ENCODE measurements at regions not wholly inside any gene's neighbourhood (a gene's known extent, or its start where the extent isn't known, plus 50 kb on each side); places are given as distances from the start of the nearest gene placed in this dataset.

DNA sequence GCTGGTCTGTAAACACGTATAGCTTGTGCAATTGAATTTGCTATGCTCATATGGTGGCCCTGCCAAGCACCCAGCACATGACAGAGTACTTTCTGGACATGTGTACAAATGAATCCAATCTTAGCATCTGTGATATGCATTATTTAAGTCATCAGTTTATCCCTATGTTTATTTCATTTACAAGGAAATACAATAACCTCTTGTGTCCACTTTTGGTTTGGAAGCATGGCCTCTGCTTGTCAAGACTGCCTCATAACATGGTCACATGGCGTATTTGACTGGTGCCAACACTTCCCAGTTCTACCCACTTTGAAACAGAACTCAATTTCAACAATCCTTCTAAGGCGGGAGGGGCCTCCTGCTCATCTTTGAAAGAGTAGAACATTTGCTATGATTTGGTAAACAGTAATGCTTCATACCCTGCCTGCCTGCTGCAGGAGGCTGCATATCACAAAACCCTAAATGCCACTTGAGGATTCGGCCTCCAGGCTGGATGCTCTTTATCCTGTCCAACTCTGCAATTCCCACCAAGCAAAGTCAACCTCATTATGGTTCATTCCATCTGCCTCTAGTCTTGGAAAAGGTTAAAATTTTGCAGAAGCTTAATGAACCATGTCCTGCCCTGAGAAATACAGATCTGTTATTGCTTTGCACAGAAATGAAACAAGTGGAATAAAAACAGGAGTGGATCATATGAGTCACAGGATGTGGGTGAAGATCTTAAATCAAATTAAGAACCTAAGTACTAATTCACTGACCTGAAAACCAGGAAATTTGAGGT, 151.3 kb downstream of the CYSLTR2 start:
- H3K4me3 ChIP-seq (ENCODE audit: low read depth, low read length) = no peak overlapping the region
- no peaks in the 10 kb centered on the region for H3K79me2 ChIP-seq
- no peak overlapping the region for H3K27ac ChIP-seq
- no peak for TF ChIP-seq CTCF (IDR thresholded peaks at IDR 0.05)
- H3K27me3 ChIP-seq (ENCODE audit: control insufficient read depth, insufficient read depth, low read length) = no peaks in the 10 kb centered on the region
- no peak overlapping the region for H2AFZ ChIP-seq
- H3K4me2 ChIP-seq (ENCODE audit: low read length) = no peak overlapping the region
- H3K9me3 ChIP-seq (ENCODE audit: control insufficient read depth, low read length) = no peaks in the 10 kb centered on the region
- H3K9ac ChIP-seq = no peak overlapping the region
- H3K36me3 ChIP-seq (ENCODE audit: control insufficient read depth, insufficient read depth, low read length) = no peaks in the 10 kb centered on the region
- no peaks in the 10 kb centered on the region for H3K4me1 ChIP-seq

GRCh38 chr13:48806522-48806921, 152.8 kb downstream of the CYSLTR2 start:
- Histone ChIP-seq H3K79me2 (no peaks in the 10 kb centered on the region), H3K9me3 (ENCODE audit: control insufficient read depth, low read length) (no peaks in the 10 kb centered on the region), H3K9ac (no peak overlapping the region), H3K27me3 (ENCODE audit: control insufficient read depth, insufficient read depth, low read length) (no peaks in the 10 kb centered on the region), H3K36me3 (ENCODE audit: control insufficient read depth, insufficient read depth, low read length) (no peaks in the 10 kb centered on the region), H2AFZ (no peak overlapping the region), H3K4me3 (ENCODE audit: low read depth, low read length) (no peak overlapping the region), H3K4me1 (no peaks in the 10 kb centered on the region), H3K4me2 (ENCODE audit: low read length) (no peak overlapping the region), H3K27ac (no peak overlapping the region)
- TF ChIP-seq CTCF (IDR thresholded peaks at IDR 0.05) = no peak

- no peak for TF ChIP-seq CTCF (IDR thresholded peaks at IDR 0.05)
- H3K4me1 ChIP-seq = no peaks in the 10 kb centered on the region
Measured at GRCh38 chr13:48808683-48809082, 155.0 kb downstream of the CYSLTR2 start.

DNA sequence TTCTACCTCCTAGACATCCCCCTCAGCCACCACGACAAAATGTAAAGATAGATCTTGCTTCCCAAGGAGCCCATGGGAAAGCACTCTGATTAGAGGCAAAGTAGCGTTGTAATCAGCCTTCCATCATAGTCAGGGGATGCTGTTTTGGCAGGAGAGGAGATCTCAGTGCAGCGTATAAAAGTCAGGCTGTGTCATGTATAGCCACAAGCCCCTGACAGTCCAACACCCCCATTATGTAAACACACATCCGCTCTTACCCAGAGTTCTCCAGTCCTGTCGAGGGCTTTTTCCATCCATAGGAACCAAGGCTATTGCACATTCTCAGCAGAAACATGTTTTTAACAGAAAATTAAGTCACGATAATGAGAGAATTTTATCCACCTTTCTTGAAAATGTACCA, 156.3 kb downstream of the CYSLTR2 start:
- H2AFZ ChIP-seq = no peak overlapping the region
- no peak overlapping the region for H3K9ac ChIP-seq
- H3K4me2 ChIP-seq (ENCODE audit: low read length) = no peak overlapping the region
- no peak for TF ChIP-seq CTCF (IDR thresholded peaks at IDR 0.05)
- H3K79me2 ChIP-seq = no peaks in the 10 kb centered on the region
- H3K4me1 ChIP-seq = no peaks in the 10 kb centered on the region
- no peaks in the 10 kb centered on the region for H3K36me3 ChIP-seq (ENCODE audit: control insufficient read depth, insufficient read depth, low read length)
- H3K9me3 ChIP-seq (ENCODE audit: control insufficient read depth, low read length) = no peaks in the 10 kb centered on the region
- H3K27me3 ChIP-seq (ENCODE audit: control insufficient read depth, insufficient read depth, low read length) = no peaks in the 10 kb centered on the region
- H3K27ac ChIP-seq = no peak overlapping the region
- H3K4me3 ChIP-seq (ENCODE audit: low read depth, low read length) = no peak overlapping the region

More at GRCh38 chr13:48808683-48809082, 155.0 kb downstream of the CYSLTR2 start:
- Histone ChIP-seq H3K27me3 (ENCODE audit: control insufficient read depth, insufficient read depth, low read length) (no peaks in the 10 kb centered on the region), H3K9ac (no peak overlapping the region), H3K79me2 (no peaks in the 10 kb centered on the region), H3K9me3 (ENCODE audit: control insufficient read depth, low read length) (no peaks in the 10 kb centered on the region), H3K36me3 (ENCODE audit: control insufficient read depth, insufficient read depth, low read length) (no peaks in the 10 kb centered on the region), H2AFZ (no peak overlapping the region), H3K4me3 (ENCODE audit: low read depth, low read length) (no peak overlapping the region), H3K27ac (no peak overlapping the region), H3K4me2 (ENCODE audit: low read length) (no peak overlapping the region)

- no peak overlapping the region for H3K9ac ChIP-seq
- no peaks in the 10 kb centered on the region for H3K4me1 ChIP-seq
- H3K4me2 ChIP-seq (ENCODE audit: low read length) = no peak overlapping the region
- H2AFZ ChIP-seq = no peak overlapping the region
- no peaks in the 10 kb centered on the region for H3K79me2 ChIP-seq
- H3K4me3 ChIP-seq (ENCODE audit: low read depth, low read length) = no peak overlapping the region
- H3K27me3 ChIP-seq (ENCODE audit: control insufficient read depth, insufficient read depth, low read length) = no peaks in the 10 kb centered on the region
- no peaks in the 10 kb centered on the region for H3K36me3 ChIP-seq (ENCODE audit: control insufficient read depth, insufficient read depth, low read length)
- no peak for TF ChIP-seq CTCF (IDR thresholded peaks at IDR 0.05)
- H3K9me3 ChIP-seq (ENCODE audit: control insufficient read depth, low read length) = no peaks in the 10 kb centered on the region
- no peak overlapping the region for H3K27ac ChIP-seq
Measured at GRCh38 chr13:48813518-48813917, 159.8 kb downstream of the CYSLTR2 start.

All from parathyroid adenoma (tissue), 2 donors.